Activated CD4-positive, alpha-beta T cell treated with anti-CD3 and anti-CD28 coated beads, Interleukin-2, amount 10 ng/mL, durations not matched to agents 7 days and 5 days (primary cell): ENCODE measurements at regions not wholly inside any gene's neighbourhood (a gene's known extent, or its start where the extent isn't known, plus 50 kb on each side); places are given as distances from the start of the nearest gene placed in this dataset.

Source experiments
- CTCF ChIA-PET: fragments of 350-600 bp; sonication (Branson Sonifier 250); formaldehyde crosslinking; loops from one replicate; lab custom pipeline; 2021; ENCODE audit warnings: antibody characterized with exemption; lab: Charles Lee
- POLR2A ChIA-PET: fragments of 350-600 bp; sonication (Branson Sonifier 250); formaldehyde crosslinking; loops from one replicate; lab custom pipeline; 2021; ENCODE audit warnings: antibody characterized with exemption; lab: Charles Lee
- DNase-seq: peaks from one replicate; pipeline ENCODE4 v3.0.0-alpha.2; 2020
- H3K27ac Mint-ChIP-seq: one replicate; pipeline ENCODE4 v1.8.0; 2021; ENCODE audit warnings: mild to moderate bottlenecking, moderate library complexity, mixed read lengths
- H3K27me3 Mint-ChIP-seq: one replicate; pipeline ENCODE4 v1.8.0; 2021; ENCODE audit warnings: mixed read lengths
- H3K36me3 Mint-ChIP-seq: one replicate; pipeline ENCODE4 v1.8.0; 2021; ENCODE audit warnings: low read depth, mixed read lengths
- H3K4me1 Mint-ChIP-seq: one replicate; pipeline ENCODE4 v1.8.0; 2021; ENCODE audit warnings: mixed read lengths
- H3K4me3 Mint-ChIP-seq: one replicate; pipeline ENCODE4 v1.8.0; 2021; ENCODE audit warnings: mild to moderate bottlenecking, moderate library complexity, mixed read lengths
- H3K9me3 Mint-ChIP-seq: one replicate; pipeline ENCODE4 v1.8.0; 2021; ENCODE audit warnings: mixed read lengths

- no peaks in the 10 kb centered on the region for H3K36me3 Mint-ChIP-seq
- peaks cover 3% of the 10 kb centered on the region for H3K9me3 Mint-ChIP-seq
- no peak overlapping the region for H3K4me3 Mint-ChIP-seq
- no peaks in the 10 kb centered on the region for H3K27me3 Mint-ChIP-seq
- no peak for DNase-seq
- H3K27ac Mint-ChIP-seq = no peak overlapping the region
- CTCF ChIA-PET = no interaction called here
- H3K4me1 Mint-ChIP-seq = no peaks in the 10 kb centered on the region
- POLR2A ChIA-PET = no interaction called here
Observed at GRCh38 chrX:88526385-88526784, 220.6 kb upstream of the CPXCR1 start.

GRCh38 chrX:88558421-88558820 is 188.6 kb upstream of the CPXCR1 start:
- POLR2A ChIA-PET = no interaction called here
- H3K27ac Mint-ChIP-seq = no peak overlapping the region
- no peaks in the 10 kb centered on the region for H3K9me3 Mint-ChIP-seq
- no peaks in the 10 kb centered on the region for H3K4me1 Mint-ChIP-seq
- no peak overlapping the region for H3K4me3 Mint-ChIP-seq
- CTCF ChIA-PET = no interaction called here
- DNase-seq = no peak
- H3K27me3 Mint-ChIP-seq = no peaks in the 10 kb centered on the region
- no peaks in the 10 kb centered on the region for H3K36me3 Mint-ChIP-seq

GRCh38 chrX:88560673-88561330 is 186.2 kb upstream of the CPXCR1 start:
- no peaks in the 10 kb centered on the region for H3K27me3 Mint-ChIP-seq
- ChIA-PET CTCF (no interaction called here), POLR2A (no interaction called here)
- no peak overlapping the region for H3K27ac Mint-ChIP-seq
- no peak overlapping the region for H3K4me3 Mint-ChIP-seq
- no peaks in the 10 kb centered on the region for H3K9me3 Mint-ChIP-seq
- no peaks in the 10 kb centered on the region for H3K36me3 Mint-ChIP-seq
- no peak for DNase-seq
- H3K4me1 Mint-ChIP-seq = no peaks in the 10 kb centered on the region

- no peaks in the 10 kb centered on the region for H3K27me3 Mint-ChIP-seq
- no peak for DNase-seq
- H3K9me3 Mint-ChIP-seq = no peaks in the 10 kb centered on the region
- H3K4me1 Mint-ChIP-seq = no peaks in the 10 kb centered on the region
- CTCF ChIA-PET = no interaction called here
- H3K4me3 Mint-ChIP-seq = no peak overlapping the region
- no peak overlapping the region for H3K27ac Mint-ChIP-seq
- H3K36me3 Mint-ChIP-seq = no peaks in the 10 kb centered on the region
- POLR2A ChIA-PET = no interaction called here
Observed at GRCh38 chrX:88584283-88584682, 162.7 kb upstream of the CPXCR1 start.

GRCh38 chrX:88586317-88586716 is 160.7 kb upstream of the CPXCR1 start:
- Mint-ChIP-seq H3K4me1 (no peaks in the 10 kb centered on the region), H3K27ac (no peak overlapping the region), H3K36me3 (no peaks in the 10 kb centered on the region), H3K4me3 (no peak overlapping the region), H3K9me3 (no peaks in the 10 kb centered on the region), H3K27me3 (no peaks in the 10 kb centered on the region)
- ChIA-PET POLR2A (no interaction called here), CTCF (no interaction called here)
- no peak for DNase-seq

- no peak overlapping the region for H3K4me3 Mint-ChIP-seq
- no peak for DNase-seq
- H3K9me3 Mint-ChIP-seq = no peaks in the 10 kb centered on the region
- ChIA-PET POLR2A (no interaction called here), CTCF (no interaction called here)
- no peak overlapping the region for H3K27ac Mint-ChIP-seq
- no peaks in the 10 kb centered on the region for H3K27me3 Mint-ChIP-seq
- no peaks in the 10 kb centered on the region for H3K36me3 Mint-ChIP-seq
- no peaks in the 10 kb centered on the region for H3K4me1 Mint-ChIP-seq
Observed at GRCh38 chrX:88603237-88603636, 143.8 kb upstream of the CPXCR1 start.

GRCh38 chrX:88604433-88605221 is 142.4 kb upstream of the CPXCR1 start:
- H3K4me3 Mint-ChIP-seq = no peak overlapping the region
- DNase-seq = no peak
- POLR2A ChIA-PET = no interaction called here
- H3K27me3 Mint-ChIP-seq = no peaks in the 10 kb centered on the region
- no peak overlapping the region for H3K27ac Mint-ChIP-seq
- H3K9me3 Mint-ChIP-seq = no peaks in the 10 kb centered on the region
- no peaks in the 10 kb centered on the region for H3K36me3 Mint-ChIP-seq
- CTCF ChIA-PET = no interaction called here
- H3K4me1 Mint-ChIP-seq = no peaks in the 10 kb centered on the region

- no peak for DNase-seq
- ChIA-PET POLR2A (no interaction called here), CTCF (no interaction called here)
- H3K4me3 Mint-ChIP-seq = no peak overlapping the region
- no peaks in the 10 kb centered on the region for H3K4me1 Mint-ChIP-seq
- no peak overlapping the region for H3K27ac Mint-ChIP-seq
- H3K27me3 Mint-ChIP-seq = no peaks in the 10 kb centered on the region
- H3K36me3 Mint-ChIP-seq = no peaks in the 10 kb centered on the region
- no peaks in the 10 kb centered on the region for H3K9me3 Mint-ChIP-seq
Observed at GRCh38 chrX:88605222-88605583, 141.8 kb upstream of the CPXCR1 start.

- no peak overlapping the region for H3K4me3 Mint-ChIP-seq
Observed at GRCh38 chrX:88612870-88613329, 134.1 kb upstream of the CPXCR1 start.

GRCh38 chrX:88613338-88613737 is 133.7 kb upstream of the CPXCR1 start:
- ChIA-PET POLR2A (no interaction called here), CTCF (no interaction called here)
- H3K36me3 Mint-ChIP-seq = no peaks in the 10 kb centered on the region
- no peak for DNase-seq
- no peaks in the 10 kb centered on the region for H3K27me3 Mint-ChIP-seq
- no peaks in the 10 kb centered on the region for H3K4me1 Mint-ChIP-seq
- no peak overlapping the region for H3K27ac Mint-ChIP-seq
- H3K9me3 Mint-ChIP-seq = no peaks in the 10 kb centered on the region
- H3K4me3 Mint-ChIP-seq = no peak overlapping the region

More at GRCh38 chrX:88612870-88613329, 134.1 kb upstream of the CPXCR1 start:
- DNase-seq = no peak
- Mint-ChIP-seq H3K27ac (no peak overlapping the region), H3K4me1 (no peaks in the 10 kb centered on the region), H3K27me3 (no peaks in the 10 kb centered on the region), H3K9me3 (no peaks in the 10 kb centered on the region), H3K36me3 (no peaks in the 10 kb centered on the region)
- ChIA-PET CTCF (no interaction called here), POLR2A (no interaction called here)

GRCh38 chrX:88621278-88621677 is 125.7 kb upstream of the CPXCR1 start:
- no peaks in the 10 kb centered on the region for H3K36me3 Mint-ChIP-seq
- H3K4me1 Mint-ChIP-seq = no peaks in the 10 kb centered on the region
- H3K27ac Mint-ChIP-seq = no peak overlapping the region
- ChIA-PET POLR2A (no interaction called here), CTCF (no interaction called here)
- peaks cover 2% of the 10 kb centered on the region for H3K9me3 Mint-ChIP-seq
- no peak overlapping the region for H3K4me3 Mint-ChIP-seq
- DNase-seq = no peak
- no peaks in the 10 kb centered on the region for H3K27me3 Mint-ChIP-seq

GRCh38 chrX:88655460-88655859 is 91.6 kb upstream of the CPXCR1 start:
- no peaks in the 10 kb centered on the region for H3K4me1 Mint-ChIP-seq
- no peak overlapping the region for H3K4me3 Mint-ChIP-seq
- no peaks in the 10 kb centered on the region for H3K36me3 Mint-ChIP-seq
- H3K27ac Mint-ChIP-seq = no peak overlapping the region
- no peaks in the 10 kb centered on the region for H3K27me3 Mint-ChIP-seq
- ChIA-PET POLR2A (no interaction called here), CTCF (no interaction called here)
- H3K9me3 Mint-ChIP-seq = no peaks in the 10 kb centered on the region
- no peak for DNase-seq

- no peak overlapping the region for H3K27ac Mint-ChIP-seq
- H3K9me3 Mint-ChIP-seq = no peaks in the 10 kb centered on the region
- POLR2A ChIA-PET = no interaction called here
- no peaks in the 10 kb centered on the region for H3K4me1 Mint-ChIP-seq
- CTCF ChIA-PET = interaction anchor here (0.6 kb wide), 1 partner anchor 158 kb away, joined by 3 read pairs; no protein-coding TSS in a partner anchor
- no peak overlapping the region for H3K4me3 Mint-ChIP-seq
- no peaks in the 10 kb centered on the region for H3K27me3 Mint-ChIP-seq
- DNase-seq = no peak
- H3K36me3 Mint-ChIP-seq = no peaks in the 10 kb centered on the region
Observed at GRCh38 chrX:88660836-88661235, 86.2 kb upstream of the CPXCR1 start.
